GM11168 (cell line): ENCODE measurements at regions not wholly inside any gene's neighbourhood (a gene's known extent, or its start where the extent isn't known, plus 50 kb on each side); places are given as distances from the start of the nearest gene placed in this dataset.

ENCODE experiments used
- in situ Hi-C: fragments of 300-500 bp; cut with MboI; formaldehyde crosslinking; loops from one replicate; pipeline ENCODE4 v1.12.0; 2022; ENCODE audit warnings: low sequenced_read_pairs; ENCODE audit not compliant: unreplicated experiment

DNA sequence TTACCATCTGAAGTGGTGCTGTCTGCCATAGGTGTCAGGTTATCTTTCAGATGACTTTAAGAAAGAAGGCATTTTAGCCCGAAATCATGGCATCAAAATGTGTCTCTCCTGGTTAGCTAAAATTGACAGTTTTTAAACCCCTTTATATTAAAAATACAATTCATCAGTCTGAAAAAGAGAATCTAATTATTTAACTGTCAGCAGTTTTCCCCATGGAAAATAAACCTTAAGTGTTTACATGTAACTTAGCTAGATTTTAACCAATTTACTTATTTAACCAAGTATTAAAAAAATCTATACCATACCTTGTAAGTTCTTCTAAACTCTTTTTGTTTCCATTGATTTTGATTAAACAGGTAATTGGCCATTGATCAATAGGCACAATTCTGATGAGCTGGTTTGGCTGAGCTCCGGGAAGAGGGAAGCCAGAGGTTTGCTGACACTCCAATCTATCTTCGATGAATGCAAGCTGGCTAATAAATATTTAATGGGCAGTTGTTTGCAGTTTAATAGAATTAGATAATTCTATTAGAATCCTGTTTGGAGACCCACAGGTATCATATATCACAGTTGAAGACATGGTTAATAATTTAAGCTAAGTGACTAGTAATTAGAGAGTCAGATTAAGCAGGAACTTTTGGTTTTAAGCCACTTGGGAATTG lies 114.0 kb downstream of the MAT2B start:
- in situ Hi-C loops: no loop called here

DNA sequence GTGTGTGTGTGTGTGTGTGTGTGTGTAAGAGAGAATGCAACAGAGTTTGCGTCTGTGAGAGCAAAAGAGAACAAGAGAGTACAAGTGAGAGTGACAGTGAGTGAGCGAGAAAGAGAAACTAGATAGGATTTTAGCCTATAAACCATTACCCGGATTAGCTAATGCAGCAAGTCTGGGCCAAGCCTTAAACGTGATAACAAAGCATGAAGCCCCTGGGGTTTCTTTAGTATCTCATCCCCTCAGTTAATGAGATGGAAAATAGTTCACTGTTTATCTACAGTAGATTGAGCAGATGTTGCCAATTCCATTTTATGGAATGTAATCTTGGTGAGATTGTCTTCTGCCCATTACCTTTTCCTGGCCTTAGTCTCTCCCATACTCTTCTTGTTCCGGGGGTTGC lies 114.5 kb downstream of the MAT2B start:
- in situ Hi-C loops: no loop called here

- in situ Hi-C loops: no loop called here
These were observed 117.4 kb downstream of the MAT2B start for GRCh38 chr5:163622799-163623198.

GRCh38 chr5:163623524-163623923 lies 118.1 kb downstream of the MAT2B start:
- in situ Hi-C loops: no loop called here

GRCh38 chr5:163623986-163624385 lies 118.6 kb downstream of the MAT2B start:
- in situ Hi-C loops: no loop called here

DNA sequence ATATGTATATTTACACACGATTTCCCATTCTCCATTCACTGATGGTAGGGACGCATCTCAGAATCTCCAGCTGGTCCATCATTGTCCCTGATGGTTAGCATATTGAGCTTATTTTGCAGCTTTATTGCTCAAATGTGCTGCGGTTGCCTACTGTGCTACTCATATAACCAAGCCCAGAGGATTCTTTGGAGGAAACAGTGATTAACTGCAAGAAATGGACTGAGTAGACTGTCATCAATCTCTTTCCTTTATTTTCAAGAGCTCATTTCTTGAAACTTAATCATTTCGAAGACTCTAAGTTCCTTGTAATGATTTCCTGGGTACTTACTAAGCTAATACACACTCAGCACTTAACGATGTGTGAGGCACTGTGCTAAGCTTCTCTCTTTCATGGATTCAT lies 119.0 kb downstream of the MAT2B start:
- in situ Hi-C loops: no loop called here

DNA sequence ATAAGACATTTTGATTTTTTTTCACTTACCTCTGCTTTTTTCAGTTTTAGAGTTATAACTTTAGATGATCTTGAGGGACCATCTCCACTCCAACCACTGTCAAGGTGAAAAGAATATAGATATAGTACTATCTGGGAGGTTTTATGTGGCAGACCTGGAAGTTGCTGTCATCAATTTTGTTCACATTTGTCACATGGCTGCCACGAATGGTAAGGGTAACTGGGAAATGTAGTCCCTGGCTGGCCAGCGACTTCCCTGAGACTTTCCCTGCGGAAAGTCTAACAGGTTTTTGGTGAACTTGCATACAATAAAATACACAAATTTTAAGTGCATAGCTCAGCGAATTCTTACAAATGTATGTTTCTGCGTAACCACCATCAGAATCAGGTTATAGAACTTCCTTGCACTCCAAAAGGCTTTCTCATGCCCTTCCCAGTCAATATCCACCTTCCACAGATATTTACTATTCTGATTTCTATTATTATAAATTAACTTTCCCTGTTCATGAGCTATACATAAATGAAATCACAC lies 121.5 kb downstream of the MAT2B start:
- in situ Hi-C loops: no loop called here

DNA sequence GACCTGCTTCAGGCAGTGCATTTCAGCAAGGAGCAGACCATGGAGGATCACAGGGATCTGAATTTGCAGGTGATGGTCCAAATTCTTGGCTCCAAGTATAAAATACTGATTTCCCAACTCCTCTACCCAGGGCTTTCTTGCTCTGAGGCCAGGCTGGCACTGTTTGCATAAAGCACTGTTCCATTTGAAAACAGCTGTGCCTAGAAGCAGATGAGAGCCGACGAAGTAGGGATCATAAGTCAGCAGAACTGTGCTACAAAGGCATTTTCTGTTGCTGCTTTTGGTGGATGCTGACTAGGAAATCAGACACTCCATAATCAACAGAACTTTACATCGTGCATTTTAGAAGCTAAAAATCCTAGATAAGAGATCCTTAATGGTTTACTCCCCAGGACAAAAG lies 126.4 kb downstream of the MAT2B start:
- in situ Hi-C loops: no loop called here

- in situ Hi-C loops: no loop called here
These were observed 128.6 kb downstream of the MAT2B start for GRCh38 chr5:163633926-163634460.

- in situ Hi-C loops: no loop called here
These were observed 130.2 kb downstream of the MAT2B start for GRCh38 chr5:163635631-163636030.

DNA sequence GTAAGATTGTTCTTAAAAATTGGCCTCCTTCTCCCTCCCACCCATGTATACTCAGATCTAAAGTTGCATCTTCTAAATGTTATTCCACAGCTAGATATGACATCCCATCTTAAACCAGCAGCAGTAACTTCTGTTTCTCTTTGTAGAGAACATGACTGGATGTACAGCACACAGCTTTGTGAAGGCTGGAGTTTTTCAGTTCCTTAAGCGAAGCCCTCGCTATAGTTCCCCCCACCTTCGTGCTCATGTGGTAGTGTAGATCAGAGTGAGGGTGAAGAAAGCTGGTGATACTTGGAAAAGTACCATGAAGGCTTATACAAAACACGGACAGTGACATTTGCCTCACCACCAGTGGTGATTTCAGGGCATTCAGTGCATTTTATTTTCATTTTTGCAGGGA lies 137.5 kb downstream of the MAT2B start:
- in situ Hi-C loops: no loop called here

DNA sequence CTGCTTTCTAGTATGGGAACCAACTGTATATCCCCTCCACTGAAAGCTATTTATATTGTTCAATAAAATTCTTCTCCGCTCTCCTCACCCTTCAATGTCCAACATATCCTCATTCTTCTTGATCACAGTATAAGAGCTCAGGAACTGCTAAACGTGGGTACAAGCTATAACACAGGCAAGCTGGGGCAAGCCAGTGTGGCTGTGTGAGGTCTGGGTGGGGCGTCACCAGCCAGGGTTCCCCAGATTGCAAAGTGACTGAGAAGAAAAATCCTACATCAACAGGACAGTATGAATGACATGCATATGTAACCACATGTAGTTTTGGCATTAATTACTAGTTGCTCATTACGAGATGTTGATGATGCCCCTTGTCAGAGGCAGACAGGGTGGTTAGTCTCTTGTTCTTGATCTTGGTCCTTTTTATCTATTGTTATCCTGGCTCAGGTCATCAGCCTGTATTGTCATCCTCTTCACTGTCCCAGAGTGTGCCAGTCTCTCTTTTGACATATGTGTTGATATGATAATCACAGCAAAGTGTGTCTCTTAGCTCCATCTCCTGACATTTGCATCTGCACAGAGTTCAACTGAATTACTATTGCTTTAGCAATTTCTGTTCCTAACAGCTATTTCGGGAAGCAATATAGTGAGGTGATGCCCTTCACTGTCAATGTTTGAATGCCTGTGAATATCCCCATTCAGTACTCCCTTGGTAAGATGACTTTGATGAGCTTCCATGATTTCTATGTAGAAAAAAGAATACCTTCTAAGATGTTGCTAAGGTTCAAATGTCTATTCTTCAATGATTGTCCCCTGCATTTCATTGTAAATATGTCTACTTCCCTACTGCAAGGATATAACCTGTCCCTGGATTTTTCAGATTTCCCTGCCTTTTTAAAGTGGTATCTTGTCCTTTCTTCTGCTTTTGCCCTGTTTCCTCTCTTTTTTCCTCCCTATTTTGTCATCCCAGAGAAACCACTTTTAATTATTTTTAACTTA lies 140.3 kb downstream of the MAT2B start:
- in situ Hi-C loops: no loop called here

DNA sequence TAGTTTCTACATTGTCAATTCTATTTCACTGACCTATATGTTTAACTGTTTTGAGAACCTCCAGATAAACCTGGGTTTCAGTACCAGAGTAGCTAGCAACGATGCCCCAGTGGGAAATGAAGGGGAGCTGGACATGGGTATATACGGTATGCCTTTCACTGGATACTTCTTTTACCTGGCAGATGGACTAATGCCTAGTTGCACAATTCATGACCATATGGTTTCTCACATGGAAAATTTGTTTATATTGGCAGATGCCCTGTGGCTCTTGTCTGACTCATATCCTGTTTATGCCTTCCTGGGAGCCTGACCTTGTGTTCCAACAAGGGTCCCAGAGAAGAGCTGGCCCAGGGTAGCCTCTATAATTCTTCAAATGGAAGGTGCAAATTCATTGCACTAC lies 144.1 kb downstream of the MAT2B start:
- in situ Hi-C loops: no loop called here

DNA sequence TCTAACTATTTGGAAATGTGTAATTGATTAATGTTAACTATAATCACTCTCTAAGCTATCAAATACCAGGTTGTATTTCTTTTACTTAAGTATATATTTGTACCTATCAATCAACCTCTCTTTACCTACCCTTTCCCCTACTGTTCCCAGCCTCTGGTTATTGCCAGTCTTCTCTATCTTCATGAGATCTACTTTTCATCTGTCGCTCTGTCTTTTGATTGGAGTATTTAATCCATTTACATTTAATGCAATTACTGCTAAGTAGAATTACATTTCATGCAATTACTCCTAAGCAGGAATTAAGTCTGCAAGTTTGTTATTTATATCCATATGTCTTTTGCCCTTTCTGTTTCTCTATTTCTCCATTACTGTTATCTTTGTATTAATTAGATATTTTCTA lies 148.1 kb downstream of the MAT2B start:
- in situ Hi-C loops: no loop called here

GRCh38 chr5:163658702-163659567 lies 153.5 kb downstream of the MAT2B start:
- in situ Hi-C loops: no loop called here

GRCh38 chr5:163659568-163659902 lies 154.1 kb downstream of the MAT2B start:
- in situ Hi-C loops: no loop called here

- in situ Hi-C loops: no loop called here
These were observed 155.1 kb downstream of the MAT2B start for GRCh38 chr5:163660486-163660885.

DNA sequence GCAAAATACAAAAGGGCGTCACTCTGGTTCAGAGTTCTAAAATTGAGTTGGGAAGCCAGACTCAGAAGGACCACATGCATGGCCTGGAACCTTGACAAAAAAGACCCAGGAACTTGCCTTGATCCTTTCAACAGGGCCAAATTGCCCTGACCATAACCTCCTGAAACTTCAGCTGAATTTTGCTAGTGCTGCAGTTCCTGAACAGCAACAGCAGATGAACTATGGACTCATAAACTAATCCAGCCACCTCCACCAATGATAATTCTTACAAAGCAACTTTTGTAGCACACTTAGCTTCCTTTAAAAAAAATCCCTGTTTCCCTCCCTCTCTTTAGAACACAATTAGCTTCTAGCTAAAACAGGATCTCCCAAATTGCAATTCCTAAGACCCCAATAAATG lies 155.9 kb downstream of the MAT2B start:
- in situ Hi-C loops: no loop called here

GRCh38 chr5:163670036-163670435 lies 164.6 kb downstream of the MAT2B start:
- in situ Hi-C loops: no loop called here

GRCh38 chr5:163677092-163677491 lies 171.7 kb downstream of the MAT2B start:
- in situ Hi-C loops: no loop called here
